ENCODE measurements at regions not wholly inside any gene's neighbourhood (a gene's known extent, or its start where the extent isn't known, plus 50 kb on each side); places are given as distances from the start of the nearest gene placed in this dataset.

DNA sequence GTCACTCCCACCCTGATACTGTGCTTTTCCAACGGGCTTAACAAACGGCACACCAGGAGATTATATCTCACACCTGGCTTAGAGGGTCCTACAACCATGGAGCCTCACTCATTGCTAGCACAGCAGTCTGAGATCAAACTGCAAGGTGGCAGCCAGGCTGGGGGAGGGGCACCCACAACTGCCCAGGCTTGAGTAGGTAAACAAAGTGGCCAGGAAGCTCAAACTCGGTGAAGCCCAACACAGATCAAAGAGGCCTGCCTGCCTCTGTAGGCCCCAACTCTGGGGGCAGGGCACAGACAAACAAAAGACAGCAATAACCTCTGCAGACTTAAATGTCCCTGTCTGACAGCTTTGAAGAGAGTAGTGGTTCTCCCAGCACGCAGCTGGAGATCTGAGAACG, 1022.6 kb downstream of the RAB28 start (continued):
- TF ChIP-seq ZNF546 (CRISPR knock-in tag; conservative IDR thresholded peaks at IDR 0.05) (0 out of 2 replicates have a peak, but pooled peaks have one; percentile 38), MED8 (CRISPR knock-in tag; IDR thresholded peaks at IDR 0.05; ENCODE audit: insufficient replicate concordance) (peak; percentile 35), NKX3-1 (CRISPR knock-in tag; IDR thresholded peaks at IDR 0.05) (0 out of 2 replicates have a peak, but pooled peaks have one; percentile 41), TAF1 (CRISPR knock-in tag; IDR thresholded peaks at IDR 0.05) (peak; percentile 34; the same call in 1 of the 2 replicates), ZNF501 (CRISPR knock-in tag; IDR thresholded peaks at IDR 0.05) (peak; percentile 40; the same call in 1 of the 2 replicates), TARDBP (CRISPR knock-in tag; IDR thresholded peaks at IDR 0.05) (peak; percentile 76), MIER3 (CRISPR knock-in tag; IDR thresholded peaks at IDR 0.05; ENCODE audit: borderline replicate concordance) (peak; percentile 59; the same call in 1 of the 2 replicates), ZNF614 (CRISPR knock-in tag; IDR thresholded peaks at IDR 0.05; ENCODE audit: borderline replicate concordance) (peak; percentile 79; the same call in 1 of the 2 replicates), REPIN1 (CRISPR knock-in tag; IDR thresholded peaks at IDR 0.05; ENCODE audit: borderline replicate concordance, low read depth) (peak; percentile 47; the same call in 1 of the 2 replicates), DR1 (CRISPR knock-in tag; IDR thresholded peaks at IDR 0.05) (0 out of 2 replicates have a peak, but pooled peaks have one; percentile 16), FOSL2 (CRISPR knock-in tag; IDR thresholded peaks at IDR 0.05) (peak; percentile 57), POGZ (CRISPR knock-in tag; IDR thresholded peaks at IDR 0.05) (peak; percentile 96), ZNF747 (CRISPR knock-in tag; IDR thresholded peaks at IDR 0.05; ENCODE audit: borderline replicate concordance) (0 out of 2 replicates have a peak, but pooled peaks have one; percentile 27), PPARG (CRISPR knock-in tag; conservative IDR thresholded peaks at IDR 0.05) (peak; percentile 35; the same call in 1 of the 2 replicates), ZNF644 (CRISPR knock-in tag; IDR thresholded peaks at IDR 0.05; ENCODE audit: low read depth) (peak; percentile 80), MED1 (CRISPR knock-in tag; IDR thresholded peaks at IDR 0.05) (peak; percentile 85), ONECUT2 (CRISPR knock-in tag; IDR thresholded peaks at IDR 0.05) (peak; percentile 46; the same call in 1 of the 2 replicates), ZNF788 (CRISPR knock-in tag; IDR thresholded peaks at IDR 0.05; ENCODE audit: borderline replicate concordance) (peak; percentile 74; the same call in 1 of the 2 replicates), SPEN (CRISPR knock-in tag; IDR thresholded peaks at IDR 0.05; ENCODE audit: low read depth) (peak; percentile 49; the same call in 1 of the 2 replicates), RXRB (CRISPR knock-in tag; IDR thresholded peaks at IDR 0.05; ENCODE audit: borderline replicate concordance) (peak; percentile 77), ZSCAN9 (CRISPR knock-in tag; IDR thresholded peaks at IDR 0.05; ENCODE audit: borderline replicate concordance) (0 out of 2 replicates have a peak, but pooled peaks have one; percentile 41), STAG1 (CRISPR knock-in tag; IDR thresholded peaks at IDR 0.05) (peak; percentile 35), DMAP1 (CRISPR knock-in tag; IDR thresholded peaks at IDR 0.05) (peak; percentile 52; the same call in 1 of the 2 replicates)
- TF ChIP-seq, protein P1, sequence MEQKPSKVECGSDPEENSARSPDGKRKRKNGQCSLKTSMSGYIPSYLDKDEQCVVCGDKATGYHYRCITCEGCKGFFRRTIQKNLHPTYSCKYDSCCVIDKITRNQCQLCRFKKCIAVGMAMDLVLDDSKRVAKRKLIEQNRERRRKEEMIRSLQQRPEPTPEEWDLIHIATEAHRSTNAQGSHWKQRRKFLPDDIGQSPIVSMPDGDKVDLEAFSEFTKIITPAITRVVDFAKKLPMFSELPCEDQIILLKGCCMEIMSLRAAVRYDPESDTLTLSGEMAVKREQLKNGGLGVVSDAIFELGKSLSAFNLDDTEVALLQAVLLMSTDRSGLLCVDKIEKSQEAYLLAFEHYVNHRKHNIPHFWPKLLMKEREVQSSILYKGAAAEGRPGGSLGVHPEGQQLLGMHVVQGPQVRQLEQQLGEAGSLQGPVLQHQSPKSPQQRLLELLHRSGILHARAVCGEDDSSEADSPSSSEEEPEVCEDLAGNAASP (CRISPR knock-in tag; IDR thresholded peaks at IDR 0.05; ENCODE audit: borderline replicate concordance) = peak; percentile 21; the same call in 1 of the 2 replicates
- TF ChIP-seq, protein P2, sequence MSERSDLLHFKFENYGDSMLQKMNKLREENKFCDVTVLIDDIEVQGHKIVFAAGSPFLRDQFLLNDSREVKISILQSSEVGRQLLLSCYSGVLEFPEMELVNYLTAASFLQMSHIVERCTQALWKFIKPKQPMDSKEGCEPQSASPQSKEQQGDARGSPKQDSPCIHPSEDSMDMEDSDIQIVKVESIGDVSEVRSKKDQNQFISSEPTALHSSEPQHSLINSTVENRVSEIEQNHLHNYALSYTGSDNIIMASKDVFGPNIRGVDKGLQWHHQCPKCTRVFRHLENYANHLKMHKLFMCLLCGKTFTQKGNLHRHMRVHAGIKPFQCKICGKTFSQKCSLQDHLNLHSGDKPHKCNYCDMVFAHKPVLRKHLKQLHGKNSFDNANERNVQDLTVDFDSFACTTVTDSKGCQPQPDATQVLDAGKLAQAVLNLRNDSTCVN (CRISPR knock-in tag; IDR thresholded peaks at IDR 0.05; ENCODE audit: borderline replicate concordance) = peak; percentile 27; the same call in 1 of the 2 replicates
- TF ChIP-seq, protein P3, sequence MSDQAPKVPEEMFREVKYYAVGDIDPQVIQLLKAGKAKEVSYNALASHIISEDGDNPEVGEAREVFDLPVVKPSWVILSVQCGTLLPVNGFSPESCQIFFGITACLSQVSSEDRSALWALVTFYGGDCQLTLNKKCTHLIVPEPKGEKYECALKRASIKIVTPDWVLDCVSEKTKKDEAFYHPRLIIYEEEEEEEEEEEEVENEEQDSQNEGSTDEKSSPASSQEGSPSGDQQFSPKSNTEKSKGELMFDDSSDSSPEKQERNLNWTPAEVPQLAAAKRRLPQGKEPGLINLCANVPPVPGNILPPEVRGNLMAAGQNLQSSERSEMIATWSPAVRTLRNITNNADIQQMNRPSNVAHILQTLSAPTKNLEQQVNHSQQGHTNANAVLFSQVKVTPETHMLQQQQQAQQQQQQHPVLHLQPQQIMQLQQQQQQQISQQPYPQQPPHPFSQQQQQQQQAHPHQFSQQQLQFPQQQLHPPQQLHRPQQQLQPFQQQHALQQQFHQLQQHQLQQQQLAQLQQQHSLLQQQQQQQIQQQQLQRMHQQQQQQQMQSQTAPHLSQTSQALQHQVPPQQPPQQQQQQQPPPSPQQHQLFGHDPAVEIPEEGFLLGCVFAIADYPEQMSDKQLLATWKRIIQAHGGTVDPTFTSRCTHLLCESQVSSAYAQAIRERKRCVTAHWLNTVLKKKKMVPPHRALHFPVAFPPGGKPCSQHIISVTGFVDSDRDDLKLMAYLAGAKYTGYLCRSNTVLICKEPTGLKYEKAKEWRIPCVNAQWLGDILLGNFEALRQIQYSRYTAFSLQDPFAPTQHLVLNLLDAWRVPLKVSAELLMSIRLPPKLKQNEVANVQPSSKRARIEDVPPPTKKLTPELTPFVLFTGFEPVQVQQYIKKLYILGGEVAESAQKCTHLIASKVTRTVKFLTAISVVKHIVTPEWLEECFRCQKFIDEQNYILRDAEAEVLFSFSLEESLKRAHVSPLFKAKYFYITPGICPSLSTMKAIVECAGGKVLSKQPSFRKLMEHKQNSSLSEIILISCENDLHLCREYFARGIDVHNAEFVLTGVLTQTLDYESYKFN (CRISPR knock-in tag; conservative IDR thresholded peaks at IDR 0.05) = peak; percentile 92

All from HepG2 (cell line).